ENCODE measurements at regions not wholly inside any gene's neighbourhood (a gene's known extent, or its start where the extent isn't known, plus 50 kb on each side); places are given as distances from the start of the nearest gene placed in this dataset.

DNA sequence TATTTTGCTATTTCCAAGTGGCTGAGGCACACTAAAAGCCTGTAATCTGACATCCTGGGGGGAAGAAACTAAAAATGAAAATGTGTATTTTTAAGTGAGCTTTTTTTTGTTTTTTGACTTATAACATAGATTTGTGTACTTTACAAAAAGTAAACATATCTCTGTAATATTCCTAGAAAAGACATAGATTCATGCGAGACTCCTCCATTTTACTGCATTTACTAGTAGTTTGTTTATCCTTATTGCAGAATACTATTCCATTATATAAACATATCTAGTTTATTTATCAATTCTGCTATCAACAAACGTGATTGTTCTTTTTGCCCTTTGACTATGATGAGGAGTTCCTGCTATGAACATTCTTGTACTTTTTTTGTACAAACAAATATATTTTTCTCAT lies 67.8 kb upstream of the PLSCR5 start:
- H3K4me3 ChIP-seq (ENCODE audit: low read length in 2 of 2): no peak overlapping the region
- POLR2A ChIA-PET (ENCODE audit: partially characterized antibody): no interaction called here
- Mint-ChIP-seq H3K27me3 (no peaks in the 10 kb centered on the region), H3K36me3 (no peaks in the 10 kb centered on the region), H3K4me3 (no peak overlapping the region), H3K27ac (no peak overlapping the region), H3K4me1 (no peaks in the 10 kb centered on the region), H3K9me3 (peaks cover 0 to 3% (median 0%) of the 10 kb centered on the region in 8 donors)
- no peaks in the 10 kb centered on the region for H3K4me1 ChIP-seq (ENCODE audit: insufficient read depth, low read length)
- intact Hi-C loops (cut with micrococcal nuclease): no loop called here
- DNase-seq: no peak
- H3K27ac ChIP-seq (ENCODE audit: low read depth, low read length): no peak overlapping the region
- H3K27me3 ChIP-seq (ENCODE audit: insufficient read depth, low read length): no peaks in the 10 kb centered on the region
- CTCF ChIA-PET (ENCODE audit: partially characterized antibody): no interaction called here
- no peaks in the 10 kb centered on the region for H3K36me3 ChIP-seq (ENCODE audit: insufficient read depth, low read length)
- H3K9me3 ChIP-seq (ENCODE audit: control insufficient read depth in 1 of 2, low read length in 2 of 2): no peaks in the 10 kb centered on the region

DNA sequence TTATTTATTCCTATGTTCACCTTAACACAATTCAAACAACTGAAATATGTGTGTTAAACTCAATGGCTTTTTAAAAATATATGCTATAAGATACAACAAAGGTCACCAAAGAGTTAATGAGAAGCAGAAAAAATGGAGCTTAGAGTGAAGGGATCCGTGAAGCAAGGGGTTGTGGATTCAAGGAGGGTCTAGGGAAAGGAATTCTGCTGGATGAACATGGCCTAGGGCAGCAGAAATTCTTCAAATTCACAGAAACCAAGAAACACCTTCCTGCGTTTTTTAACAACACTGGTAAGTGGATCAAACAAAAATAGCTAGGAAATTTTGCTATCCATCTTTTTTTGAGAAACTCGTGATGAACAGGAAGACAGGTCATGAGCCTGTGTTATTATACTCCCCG lies 59.3 kb upstream of the PLSCR5 start:
- Histone ChIP-seq H3K27ac (ENCODE audit: low read depth, low read length) (no peak overlapping the region), H3K4me1 (ENCODE audit: insufficient read depth, low read length) (no peaks in the 10 kb centered on the region), H3K27me3 (ENCODE audit: insufficient read depth, low read length) (no peaks in the 10 kb centered on the region), H3K4me3 (ENCODE audit: low read length in 2 of 2) (no peak overlapping the region), H3K36me3 (ENCODE audit: insufficient read depth, low read length) (no peaks in the 10 kb centered on the region), H3K9me3 (ENCODE audit: control insufficient read depth in 1 of 2, low read length in 2 of 2) (no peaks in the 10 kb centered on the region)
- H3K4me3 Mint-ChIP-seq: no peak overlapping the region
- no peaks in the 10 kb centered on the region for H3K36me3 Mint-ChIP-seq
- intact Hi-C loops (cut with micrococcal nuclease): no loop called here
- peaks cover 0 to 17% (median 6%) of the 10 kb centered on the region in 8 donors for H3K9me3 Mint-ChIP-seq
- no peaks in the 10 kb centered on the region for H3K4me1 Mint-ChIP-seq
- CTCF ChIA-PET (ENCODE audit: partially characterized antibody): no interaction called here
- POLR2A ChIA-PET (ENCODE audit: partially characterized antibody): no interaction called here
- no peaks in the 10 kb centered on the region for H3K27me3 Mint-ChIP-seq
- H3K27ac Mint-ChIP-seq: no peak overlapping the region
- no peak for DNase-seq

DNA sequence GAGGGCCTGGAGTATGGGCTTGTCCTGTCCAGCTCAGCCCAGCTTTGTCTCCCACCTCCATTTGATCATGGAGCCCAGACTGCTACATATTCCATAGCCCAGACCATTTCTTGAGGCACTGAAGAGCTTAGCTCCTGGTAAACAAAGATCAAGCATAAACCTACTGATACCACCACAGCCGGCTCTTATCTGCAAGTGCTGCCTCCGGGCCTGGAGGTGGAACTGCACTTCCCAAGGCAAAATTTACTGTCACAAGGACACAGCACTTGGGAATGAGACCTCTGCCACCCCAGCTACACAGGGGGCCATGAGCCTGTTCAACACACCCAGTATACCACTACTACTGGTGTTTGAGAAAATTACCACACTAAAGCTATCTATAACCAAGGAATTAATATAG lies 53.7 kb upstream of the PLSCR5 start:
- H3K27me3 Mint-ChIP-seq: no peaks in the 10 kb centered on the region
- Histone ChIP-seq H3K36me3 (ENCODE audit: insufficient read depth, low read length) (no peaks in the 10 kb centered on the region), H3K4me1 (ENCODE audit: insufficient read depth, low read length) (no peaks in the 10 kb centered on the region), H3K27me3 (ENCODE audit: insufficient read depth, low read length) (no peaks in the 10 kb centered on the region), H3K4me3 (ENCODE audit: low read length in 2 of 2) (no peak overlapping the region), H3K27ac (ENCODE audit: low read depth, low read length) (no peak overlapping the region), H3K9me3 (ENCODE audit: control insufficient read depth in 1 of 2, low read length in 2 of 2) (no peaks in the 10 kb centered on the region)
- CTCF ChIA-PET (ENCODE audit: partially characterized antibody): interaction anchor here (0.9 kb wide), 1 partner anchor 13 kb away, joined by 3 read pairs; no protein-coding TSS in a partner anchor
- peaks cover 0 to 28% (median 10%) of the 10 kb centered on the region in 8 donors for H3K9me3 Mint-ChIP-seq
- POLR2A ChIA-PET (ENCODE audit: partially characterized antibody): no interaction called here
- no peaks in the 10 kb centered on the region for H3K4me1 Mint-ChIP-seq
- intact Hi-C loops (cut with micrococcal nuclease): no loop called here
- DNase-seq: no peak
- H3K27ac Mint-ChIP-seq: no peak overlapping the region
- H3K36me3 Mint-ChIP-seq: no peaks in the 10 kb centered on the region
- no peak overlapping the region for H3K4me3 Mint-ChIP-seq

DNA sequence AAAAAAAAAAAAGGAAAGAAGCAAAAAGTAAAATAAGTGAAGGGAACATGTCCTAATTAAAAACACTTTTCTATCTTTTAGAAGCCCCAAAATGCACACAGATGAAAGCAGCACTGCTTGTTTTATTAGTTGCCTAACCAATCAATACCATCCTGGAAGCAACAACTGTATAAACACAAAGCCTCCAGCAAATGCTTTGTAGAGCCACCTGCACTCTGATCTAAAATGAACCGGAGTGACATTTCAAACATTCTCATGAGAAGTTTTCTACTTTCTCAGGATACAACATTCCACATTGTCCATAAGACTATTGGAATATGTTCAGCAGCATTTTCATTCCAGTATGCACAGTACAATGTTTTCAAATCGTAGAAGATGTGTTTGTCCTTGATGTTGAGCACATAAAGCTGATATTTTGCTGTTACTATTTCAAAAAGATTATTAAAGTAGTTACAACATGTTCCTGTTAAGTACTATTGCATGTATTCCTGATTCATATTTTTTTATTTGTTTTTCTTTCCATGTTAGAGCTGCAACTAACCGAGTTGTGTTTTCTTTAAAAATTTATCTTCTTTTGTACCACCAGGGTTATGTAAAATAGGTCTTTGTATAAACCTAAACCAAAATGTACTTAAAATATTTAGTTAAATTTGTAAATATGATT lies 50.3 kb upstream of the PLSCR5 start:
- no peaks in the 10 kb centered on the region for H3K4me1 ChIP-seq (ENCODE audit: insufficient read depth, low read length)
- Mint-ChIP-seq H3K27ac (no peak overlapping the region), H3K27me3 (peaks cover 0 to 3% of the 10 kb centered on the region in 2 donors), H3K9me3 (peaks cover 0 to 18% (median 7%) of the 10 kb centered on the region in 8 donors), H3K4me3 (no peak overlapping the region), H3K36me3 (no peaks in the 10 kb centered on the region), H3K4me1 (no peaks in the 10 kb centered on the region)
- POLR2A ChIA-PET (ENCODE audit: partially characterized antibody): no interaction called here
- H3K36me3 ChIP-seq (ENCODE audit: insufficient read depth, low read length): no peaks in the 10 kb centered on the region
- intact Hi-C loops (cut with micrococcal nuclease): no loop called here
- no peak overlapping the region for H3K4me3 ChIP-seq (ENCODE audit: low read length in 2 of 2)
- DNase-seq: no peak
- no peaks in the 10 kb centered on the region for H3K9me3 ChIP-seq (ENCODE audit: control insufficient read depth in 1 of 2, low read length in 2 of 2)
- CTCF ChIA-PET (ENCODE audit: partially characterized antibody): no interaction called here
- H3K27ac ChIP-seq (ENCODE audit: low read depth, low read length): no peak overlapping the region
- H3K27me3 ChIP-seq (ENCODE audit: insufficient read depth, low read length): no peaks in the 10 kb centered on the region

Measured in CD4-positive, alpha-beta memory T cell (primary cell).